ENCODE measurements at regions not wholly inside any gene's neighbourhood (a gene's known extent, or its start where the extent isn't known, plus 50 kb on each side); places are given as distances from the start of the nearest gene placed in this dataset.

- TF ChIP-seq, protein P1, sequence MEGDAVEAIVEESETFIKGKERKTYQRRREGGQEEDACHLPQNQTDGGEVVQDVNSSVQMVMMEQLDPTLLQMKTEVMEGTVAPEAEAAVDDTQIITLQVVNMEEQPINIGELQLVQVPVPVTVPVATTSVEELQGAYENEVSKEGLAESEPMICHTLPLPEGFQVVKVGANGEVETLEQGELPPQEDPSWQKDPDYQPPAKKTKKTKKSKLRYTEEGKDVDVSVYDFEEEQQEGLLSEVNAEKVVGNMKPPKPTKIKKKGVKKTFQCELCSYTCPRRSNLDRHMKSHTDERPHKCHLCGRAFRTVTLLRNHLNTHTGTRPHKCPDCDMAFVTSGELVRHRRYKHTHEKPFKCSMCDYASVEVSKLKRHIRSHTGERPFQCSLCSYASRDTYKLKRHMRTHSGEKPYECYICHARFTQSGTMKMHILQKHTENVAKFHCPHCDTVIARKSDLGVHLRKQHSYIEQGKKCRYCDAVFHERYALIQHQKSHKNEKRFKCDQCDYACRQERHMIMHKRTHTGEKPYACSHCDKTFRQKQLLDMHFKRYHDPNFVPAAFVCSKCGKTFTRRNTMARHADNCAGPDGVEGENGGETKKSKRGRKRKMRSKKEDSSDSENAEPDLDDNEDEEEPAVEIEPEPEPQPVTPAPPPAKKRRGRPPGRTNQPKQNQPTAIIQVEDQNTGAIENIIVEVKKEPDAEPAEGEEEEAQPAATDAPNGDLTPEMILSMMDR (IDR thresholded peaks at IDR 0.05; ENCODE audit: low read depth, low read length, missing control alignments): no peak
- H3K4me3 ChIP-seq (replicated peaks; ENCODE audit: low read depth, low read length): no peak overlapping the region
- no peak for DNase-seq (ENCODE audit: extremely low read depth, low read depth)
Measured at GRCh38 chr5:166959766-166960165, 1331.7 kb upstream of the WWC1 start.

- no peak overlapping the region for H3K4me3 ChIP-seq (replicated peaks; ENCODE audit: low read depth, low read length)
- TF ChIP-seq, protein P1 (IDR thresholded peaks at IDR 0.05; ENCODE audit: low read depth, low read length, missing control alignments): no peak
- DNase-seq (ENCODE audit: extremely low read depth, low read depth): no peak
Measured at GRCh38 chr5:166961028-166961427, 1330.4 kb upstream of the WWC1 start.

DNA sequence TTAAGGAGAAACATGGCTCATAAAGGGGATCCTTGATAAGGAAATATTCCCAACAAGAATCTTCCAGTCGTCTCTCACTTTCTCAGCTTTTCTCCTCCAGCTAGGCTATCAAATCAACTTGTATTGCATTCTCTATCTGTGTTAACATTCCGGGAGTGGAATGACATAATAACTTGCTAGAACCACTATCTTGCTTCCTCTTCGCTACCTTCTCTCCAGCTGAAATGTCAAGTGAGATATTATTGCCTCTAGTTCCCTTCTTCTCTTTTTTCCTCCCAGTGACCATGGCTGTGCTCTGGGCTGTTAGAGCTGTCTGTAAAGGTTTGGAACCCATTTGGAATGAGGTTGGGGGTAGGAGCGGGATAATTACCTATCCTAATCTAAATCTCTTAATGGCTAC, 1329.5 kb upstream of the WWC1 start:
- no peak for DNase-seq (ENCODE audit: extremely low read depth, low read depth)
- TF ChIP-seq, protein P1 (IDR thresholded peaks at IDR 0.05; ENCODE audit: low read depth, low read length, missing control alignments): no peak
- H3K4me3 ChIP-seq (replicated peaks; ENCODE audit: low read depth, low read length): no peak overlapping the region

GRCh38 chr5:166962461-166962860, 1329.0 kb upstream of the WWC1 start:
- DNase-seq (ENCODE audit: extremely low read depth, low read depth): no peak
- TF ChIP-seq, protein P1 (IDR thresholded peaks at IDR 0.05; ENCODE audit: low read depth, low read length, missing control alignments): no peak
- no peak overlapping the region for H3K4me3 ChIP-seq (replicated peaks; ENCODE audit: low read depth, low read length)

DNA sequence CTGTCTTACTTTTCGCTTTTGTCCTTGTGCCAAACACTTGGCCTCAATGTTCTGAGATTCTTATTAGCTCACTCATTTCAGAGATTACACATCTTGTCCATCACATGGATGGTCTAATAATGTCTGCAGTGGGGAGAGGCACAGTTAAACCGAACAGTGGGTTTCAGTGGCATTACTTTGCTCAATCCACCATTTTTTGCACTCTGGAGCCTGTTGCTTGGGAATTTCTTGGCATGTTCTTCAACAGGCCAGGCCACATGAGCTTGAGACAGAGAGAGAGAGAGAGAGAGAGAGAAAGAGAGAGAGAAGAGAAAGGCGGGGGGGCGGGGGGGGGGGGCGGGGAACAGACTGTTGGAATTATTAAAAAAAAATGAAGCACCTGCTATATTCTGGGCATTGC, 1327.8 kb upstream of the WWC1 start:
- TF ChIP-seq, protein P1 (IDR thresholded peaks at IDR 0.05; ENCODE audit: low read depth, low read length, missing control alignments): no peak

DNA sequence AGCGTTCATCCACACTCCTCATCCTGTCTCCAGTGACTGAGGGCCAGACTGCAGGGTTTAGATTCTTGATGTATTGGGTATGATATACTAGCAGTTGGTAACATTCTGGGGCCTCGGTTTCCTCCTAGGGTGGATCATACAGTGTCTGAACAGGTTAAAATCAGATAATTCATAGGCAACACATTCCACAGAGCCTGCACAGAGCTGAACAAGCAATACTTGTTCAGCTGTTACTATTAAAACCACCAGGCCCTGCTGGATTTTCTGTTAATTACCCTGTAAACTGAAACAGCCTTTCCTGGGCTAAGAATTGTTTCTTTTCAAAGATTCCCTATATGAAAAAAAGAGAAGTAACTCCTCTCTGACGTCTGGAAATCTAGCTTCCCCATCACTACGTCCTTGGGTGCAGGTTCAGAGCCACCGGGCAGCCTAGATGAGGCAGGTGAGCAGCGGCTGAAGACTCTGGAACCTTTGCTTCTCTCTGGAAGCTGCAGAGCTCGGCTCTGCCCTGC, 1313.5 kb upstream of the WWC1 start:
- H3K4me3 ChIP-seq (replicated peaks; ENCODE audit: low read depth, low read length): no peak overlapping the region
- no peak for DNase-seq (ENCODE audit: extremely low read depth, low read depth)
- TF ChIP-seq, protein P1 (IDR thresholded peaks at IDR 0.05; ENCODE audit: low read depth, low read length, missing control alignments): no peak

More for the DNA sequence above, 1327.8 kb upstream of the WWC1 start:
- H3K4me3 ChIP-seq (replicated peaks; ENCODE audit: low read depth, low read length): no peak overlapping the region
- no peak for DNase-seq (ENCODE audit: extremely low read depth, low read depth)

- no peak for DNase-seq (ENCODE audit: extremely low read depth, low read depth)
Measured at GRCh38 chr5:166979307-166979895, 1312.0 kb upstream of the WWC1 start.

More at GRCh38 chr5:166979307-166979895, 1312.0 kb upstream of the WWC1 start:
- H3K4me3 ChIP-seq (replicated peaks; ENCODE audit: low read depth, low read length): peak overlapping the region; percentile 20; the same call in 1 of the 2 replicates
- TF ChIP-seq, protein P1 (IDR thresholded peaks at IDR 0.05; ENCODE audit: low read depth, low read length, missing control alignments): no peak
